HCT116 (cell line): ENCODE measurements at regions not wholly inside any gene's neighbourhood (a gene's known extent, or its start where the extent isn't known, plus 50 kb on each side); places are given as distances from the start of the nearest gene placed in this dataset.
"Not testable (repeated sequence)": the region's sequence is repeated elsewhere in the genome, so short reads cannot be mapped to it uniquely, and the experiment has no call there.

Experiments used
- ATAC-seq: fragments of 200-7000 bp; cut with Tn5 transposase; 2 replicates; pipeline ENCODE4 v1.9.1; 2020; ENCODE audit warnings: mild to moderate bottlenecking, moderate library complexity
- BruUV-seq: library from RNA; stranded (reverse); fragments of 400-500 nt; replicated peaks from 2 replicates; lab custom pipeline; 2021; lab: Mats Ljungman, UMichigan
- CTCF ChIA-PET: fragments of 300-600 bp; sonication (Branson Sonifier 250); formaldehyde crosslinking; loops from one replicate; lab custom pipeline; 2021; ENCODE audit warnings: antibody characterized with exemption; lab: Charles Lee
- POLR2A ChIA-PET: fragments of 300-600, 350-600 bp; sonication (Branson Sonifier 250); formaldehyde crosslinking; loops from one replicate; lab custom pipeline; 2021; ENCODE audit warnings: antibody characterized with exemption; lab: Charles Lee
- RAD21 ChIA-PET, 2 experiments: fragments of 300-600 bp; sonication (Branson Sonifier 250); formaldehyde crosslinking; loops; one replicate each; lab custom pipeline; 2023; ENCODE audit warnings: low total read pairs in 2 of 2; ENCODE audit not compliant: uncharacterized antibody in 2 of 2, unreplicated experiment in 2 of 2, low non-redundant PET in 1 of 2; lab: Charles Lee
- DNase-seq: peaks from one replicate; pipeline ENCODE4 v3.0.0-alpha.2; 2010; ENCODE audit warnings: low read depth, low spot score
- H2AFZ ChIP-seq: fragments of 200-600 bp; shearing (Covaris generic), sonication (generic); 2 replicates; pipeline ENCODE4 v1.6.1; 2017; ENCODE audit warnings: low read depth, mixed run types, mixed read lengths, antibody characterized with exemption, low read length; ENCODE audit not compliant: poor library complexity, severe bottlenecking
- H3K27ac ChIP-seq: 2 replicates; pipeline ENCODE4 v1.5.1; 2012; ENCODE audit warnings: low read depth, low read length
- H3K27me3 ChIP-seq: fragments of 200-600 bp; sonication (generic); 2 replicates; pipeline ENCODE4 v1.6.1; 2016; ENCODE audit warnings: mixed run types, low read length, mixed read lengths; ENCODE audit not compliant: insufficient read depth
- H3K36me3 ChIP-seq, 2 experiments: fragments of 200-500 bp in 1 of 2; fragments of 200-600 bp in 1 of 2; sonication (Bioruptor generic) in 1 of 2; sonication (generic) in 1 of 2; 2 replicates each; pipeline versions ENCODE4 v1.5.1 to v1.6.1; 2014 to 2016; ENCODE audit warnings: low read length in 2 of 2, inconsistent platforms in 1 of 2, mixed read lengths in 1 of 2, mixed run types in 1 of 2; ENCODE audit not compliant: insufficient read depth in 2 of 2, control insufficient read depth in 1 of 2
- H3K4me1 ChIP-seq, 2 experiments: fragments of 200-600 bp in 1 of 2; sonication (generic) in 1 of 2; 2 replicates each; pipeline versions ENCODE4 v1.5.1 to v1.6.1; 2012 to 2017; ENCODE audit warnings: low read length in 2 of 2, inconsistent platforms in 1 of 2, mild to moderate bottlenecking in 1 of 2, mixed read lengths in 1 of 2, mixed run types in 1 of 2, moderate library complexity in 1 of 2; ENCODE audit not compliant: insufficient read depth in 2 of 2, control insufficient read depth in 1 of 2
- H3K4me2 ChIP-seq: fragments of 200-600 bp; sonication (generic); 2 replicates; pipeline ENCODE4 v1.6.1; 2017; ENCODE audit warnings: mixed run types, low read length, mixed read lengths
- H3K4me3 ChIP-seq, 2 experiments: fragments of 200-600 bp in 1 of 2; sonication (generic) in 1 of 2; replicated peaks in 1 of 2; 2 replicates each; pipeline ENCODE4 v1.5.1; 2011 to 2016; ENCODE audit warnings: low read length in 2 of 2, control low read depth in 1 of 2, low read depth in 1 of 2, mild to moderate bottlenecking in 1 of 2, mixed read lengths in 1 of 2, mixed run types in 1 of 2
- H3K79me2 ChIP-seq: fragments of 200-600 bp; sonication (generic); 2 replicates; pipeline ENCODE4 v1.6.1; 2017; ENCODE audit warnings: mild to moderate bottlenecking, mixed run types, low read length, moderate library complexity, mixed read lengths; ENCODE audit not compliant: insufficient read depth
- H3K9ac ChIP-seq: fragments of 200-600 bp; sonication (generic); 2 replicates; pipeline ENCODE4 v1.6.1; 2016; ENCODE audit warnings: low read length, mixed read lengths
- H3K9me2 ChIP-seq: fragments of 200-600 bp; sonication (generic), shearing (Covaris generic); 2 replicates; pipeline ENCODE4 v1.6.1; 2017; ENCODE audit warnings: mixed run types, mild to moderate bottlenecking, moderate library complexity; ENCODE audit not compliant: insufficient read depth
- H3K9me3 ChIP-seq, 2 experiments: fragments of 200-500 bp in 1 of 2; fragments of 200-600 bp in 1 of 2; sonication (Bioruptor generic) in 1 of 2; sonication (generic) in 1 of 2; 2 replicates each; pipeline ENCODE4 v1.6.1; 2014 to 2017; ENCODE audit warnings: low read length in 2 of 2, mixed read lengths in 2 of 2, inconsistent platforms in 1 of 2, low read depth in 1 of 2, mild to moderate bottlenecking in 1 of 2, mixed run types in 1 of 2, moderate library complexity in 1 of 2; ENCODE audit not compliant: control insufficient read depth in 1 of 2, insufficient read depth in 1 of 2
- H4K20me1 ChIP-seq: fragments of 200-600 bp; sonication (generic), shearing (Covaris generic); 2 replicates; pipeline ENCODE4 v1.6.1; 2017; ENCODE audit warnings: mixed run types, mild to moderate bottlenecking, moderate library complexity; ENCODE audit not compliant: insufficient read depth
- CTCF ChIP-seq, 3 experiments: fragments of 200-600 bp in 1 of 3; sonication (generic) in 1 of 3; IDR thresholded peaks in 2 of 3; conservative IDR thresholded peaks in 1 of 3; 2 replicates each; pipeline ENCODE4 v1.5.1; 2012 to 2017; ENCODE audit warnings: low read depth in 2 of 3, low read length in 2 of 3, antibody characterized with exemption in 1 of 3, borderline replicate concordance in 1 of 3, control low read depth in 1 of 3, mild to moderate bottlenecking in 1 of 3, mixed read lengths in 1 of 3, mixed run types in 1 of 3, moderate library complexity in 1 of 3; ENCODE audit not compliant: insufficient read depth in 1 of 3
- EGR1 ChIP-seq: IDR thresholded peaks from 2 replicates; pipeline ENCODE4 v1.6.1; 2012; ENCODE audit warnings: low read depth
- EZH2phosphoT487 ChIP-seq: fragments of 200-600 bp; IDR thresholded peaks from 2 replicates; pipeline ENCODE4 v1.6.1; 2018; ENCODE audit warnings: antibody characterized with exemption, borderline replicate concordance
- FOSL1 ChIP-seq: IDR thresholded peaks from 2 replicates; pipeline ENCODE4 v1.6.1; 2012; ENCODE audit warnings: low read depth
- JUND ChIP-seq: IDR thresholded peaks from 2 replicates; pipeline ENCODE4 v1.6.1; 2012
- MAX ChIP-seq: IDR thresholded peaks from 2 replicates; pipeline ENCODE4 v1.6.1; 2012
- RAD21 ChIP-seq: IDR thresholded peaks from 2 replicates; pipeline ENCODE4 v1.6.1; 2012; ENCODE audit warnings: low read depth, mild to moderate bottlenecking
- SIN3A ChIP-seq: IDR thresholded peaks from 2 replicates; pipeline ENCODE4 v1.6.1; 2012; ENCODE audit warnings: low read depth
- SP1 ChIP-seq: IDR thresholded peaks from 2 replicates; pipeline ENCODE4 v1.6.1; 2012; ENCODE audit warnings: low read depth
- SRF ChIP-seq: IDR thresholded peaks from 2 replicates; pipeline ENCODE4 v1.6.1; 2012; ENCODE audit warnings: low read depth
- intact Hi-C: fragments of 100-400 bp; cut with micrococcal nuclease; formaldehyde crosslinking; loops from 2 replicates; pipeline ENCODE4 v1.10.0; 2022

- peak; percentile 7 for DNase-seq
- ATAC-seq = peak; percentile 88
- no peaks in the 10 kb centered on the region for H3K36me3 ChIP-seq
- POLR2A ChIA-PET = no interaction called here
- H3K9ac ChIP-seq = no peak overlapping the region
- H2AFZ ChIP-seq = no peak overlapping the region
- H3K27ac ChIP-seq = no peak overlapping the region
- no peaks in the 10 kb centered on the region for H4K20me1 ChIP-seq
- no peaks in the 10 kb centered on the region for H3K79me2 ChIP-seq
- H3K4me2 ChIP-seq = no peak overlapping the region
- CTCF ChIA-PET = interaction anchor here (0.9 to 2.9 kb wide), 6 partner anchors 605 to 728 kb away, joined by 3 to 17 read pairs (median 8); no protein-coding TSS in a partner anchor
- H3K4me3 ChIP-seq = no peak overlapping the region
- no peaks in the 10 kb centered on the region for H3K9me3 ChIP-seq
- H3K27me3 ChIP-seq = no peaks in the 10 kb centered on the region
- BruUV-seq = no TSS peak
- RAD21 ChIA-PET = interaction anchor here (0.6 to 1.7 kb wide), 5 partner anchors 610 to 728 kb away, joined by 3 to 7 read pairs (median 3); no protein-coding TSS in a partner anchor
- H3K9me2 ChIP-seq = no peaks in the 10 kb centered on the region
- intact Hi-C loops = loop anchor here (2.0 kb wide), 2 partner anchors 612 to 728 kb away; no protein-coding TSS in a partner anchor
- no peak for TF ChIP-seq FOSL1
- TF ChIP-seq SP1 = no peak
- peak; percentile 63 for TF ChIP-seq RAD21
- TF ChIP-seq JUND = no peak
- TF ChIP-seq EGR1 = no peak
- peak; percentile 18 to 40 (median 37); a peak in 4 of 6 replicates for TF ChIP-seq CTCF (IDR thresholded peaks at IDR 0.05 in 2 of 3, conservative IDR thresholded peaks at IDR 0.05 in 1 of 3; ENCODE audit: borderline replicate concordance in 1 of 3, insufficient read depth in 1 of 3, low read depth in 2 of 3, low read length in 2 of 3)
- no peak for TF ChIP-seq SRF
- TF ChIP-seq MAX = no peak
- no peak for TF ChIP-seq SIN3A
- TF ChIP-seq EZH2phosphoT487 = no peak
- no peaks in the 10 kb centered on the region for H3K4me1 ChIP-seq
Observed at GRCh38 chr1:189708674-189709073, 769.0 kb downstream of the BRINP3 start.

- H2AFZ ChIP-seq, H3K4me3 ChIP-seq, H3K27ac ChIP-seq, DNase-seq, H3K9me2 ChIP-seq, H3K36me3 ChIP-seq, ATAC-seq, H4K20me1 ChIP-seq, H3K79me2 ChIP-seq, CTCF ChIA-PET, H3K4me2 ChIP-seq, H3K4me1 ChIP-seq, BruUV-seq, H3K27me3 ChIP-seq, RAD21 ChIA-PET, H3K9ac ChIP-seq, POLR2A ChIA-PET, intact Hi-C loops, H3K9me3 ChIP-seq: not testable (repeated sequence)
Observed at GRCh38 chr1:189718147-189718795, 759.4 kb downstream of the BRINP3 start.
